Umbilical cord (tissue), 1 donor: ENCODE measurements at regions not wholly inside any gene's neighbourhood (a gene's known extent, or its start where the extent isn't known, plus 50 kb on each side); places are given as distances from the start of the nearest gene placed in this dataset.

Experiments
- DNase-seq: peaks from one replicate; pipeline ENCODE4 v3.0.0-alpha.2; 2015; ENCODE audit warnings: low spot score

GRCh38 chr6:156013155-156013554 is 557.5 kb upstream of the NOX3 start:
- peak; percentile 10 for DNase-seq

DNA sequence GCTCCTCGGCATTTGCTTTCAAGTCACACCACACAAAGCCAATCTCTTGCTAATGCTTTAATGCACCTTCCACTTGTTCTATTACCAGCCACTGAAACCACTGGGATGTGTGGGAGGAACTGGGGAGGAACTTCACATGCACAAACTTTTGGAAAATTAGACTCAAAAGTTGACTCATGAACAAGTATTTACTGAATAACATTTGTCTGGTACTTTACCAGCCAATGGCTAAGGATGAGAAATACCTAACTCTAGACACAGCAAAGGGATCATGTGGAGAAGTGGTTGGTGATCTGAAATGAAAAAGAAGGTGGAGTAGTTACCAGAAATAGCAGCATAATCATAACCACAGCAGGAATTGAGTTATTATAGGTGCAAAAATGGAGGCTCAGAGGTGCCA is 554.0 kb upstream of the NOX3 start:
- no peak for DNase-seq

DNA sequence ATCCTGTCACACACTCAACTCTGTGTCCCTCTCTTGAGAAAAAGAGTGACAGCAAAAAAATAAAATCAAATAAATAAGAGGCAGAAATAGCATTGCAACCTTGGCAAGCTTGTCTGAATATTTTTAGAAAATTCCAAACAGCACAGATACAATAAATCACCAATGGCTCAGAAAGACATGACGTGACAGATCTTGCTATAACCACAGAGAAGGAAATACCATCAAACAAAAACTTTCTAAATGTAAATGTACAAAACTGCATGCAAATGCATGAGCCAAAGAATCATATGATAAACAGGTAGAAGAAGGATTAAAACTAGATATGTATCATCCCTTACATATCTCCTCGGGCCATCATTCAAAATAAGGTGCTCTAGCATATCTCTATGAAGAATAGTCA is 549.2 kb upstream of the NOX3 start:
- no peak for DNase-seq

DNA sequence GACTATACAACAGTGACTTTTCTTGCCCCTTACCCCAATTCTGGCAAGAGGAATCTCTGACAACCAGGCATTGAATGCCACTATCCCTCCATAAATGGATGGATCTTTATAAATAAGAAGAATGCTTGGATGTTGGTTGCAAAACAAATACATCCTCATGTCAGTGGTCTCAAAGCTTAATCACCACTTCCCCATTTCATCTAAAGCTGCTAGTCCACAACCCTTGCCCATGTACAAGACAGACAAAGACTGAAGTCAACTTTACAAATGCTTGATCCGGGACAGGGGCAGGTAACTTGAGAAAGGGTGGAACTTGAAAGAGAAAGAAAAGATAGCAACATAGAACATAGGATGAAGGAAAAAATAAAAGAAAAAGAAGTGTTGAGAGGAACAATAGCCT is 540.5 kb upstream of the NOX3 start:
- DNase-seq, result no peak

GRCh38 chr6:155995281-155995680 is 539.6 kb upstream of the NOX3 start:
- DNase-seq, result no peak

GRCh38 chr6:155994086-155994485 is 538.4 kb upstream of the NOX3 start:
- no peak for DNase-seq

- no peak for DNase-seq
These were observed 537.6 kb upstream of the NOX3 start for GRCh38 chr6:155993240-155993639.

- DNase-seq, result peak; percentile 75
These were observed 530.1 kb upstream of the NOX3 start for GRCh38 chr6:155985660-155986138.

GRCh38 chr6:155980768-155981079 is 525.1 kb upstream of the NOX3 start:
- no peak for DNase-seq

DNA sequence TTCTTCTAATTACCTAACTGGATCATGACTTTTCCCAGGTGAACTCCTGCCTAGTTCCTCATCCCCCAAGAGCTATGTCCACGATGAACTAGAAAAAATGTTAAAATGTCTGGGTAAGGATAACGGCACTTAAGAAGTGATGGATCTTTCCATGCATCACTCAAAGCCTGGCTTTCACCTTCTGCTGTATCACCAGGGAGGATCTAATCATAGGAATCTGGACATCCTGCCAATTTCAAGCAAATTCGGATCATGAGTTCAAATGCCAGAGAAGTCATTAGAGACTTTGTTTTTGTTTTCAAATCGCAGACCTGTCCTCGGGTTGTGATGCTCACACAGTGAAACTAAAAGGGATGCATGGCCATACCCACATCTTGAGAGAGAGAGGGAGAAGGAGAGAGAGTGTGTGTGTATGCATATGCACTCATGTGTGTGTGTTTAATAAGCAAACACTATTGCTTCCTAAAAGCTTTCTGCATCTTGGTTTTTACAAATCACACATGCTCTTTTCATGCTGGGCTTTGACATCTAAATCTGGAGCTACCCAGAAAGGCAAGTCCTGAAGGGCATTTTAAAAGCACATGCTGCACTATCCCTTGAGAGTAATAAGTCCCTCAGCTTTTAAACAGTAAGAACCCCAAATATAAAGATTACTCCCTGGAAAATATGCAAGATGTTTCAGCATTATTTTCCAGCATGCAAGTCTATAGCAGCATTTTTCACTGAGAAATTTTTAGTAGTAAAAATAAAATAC is 524.6 kb upstream of the NOX3 start:
- DNase-seq, result peak; percentile 53

DNA sequence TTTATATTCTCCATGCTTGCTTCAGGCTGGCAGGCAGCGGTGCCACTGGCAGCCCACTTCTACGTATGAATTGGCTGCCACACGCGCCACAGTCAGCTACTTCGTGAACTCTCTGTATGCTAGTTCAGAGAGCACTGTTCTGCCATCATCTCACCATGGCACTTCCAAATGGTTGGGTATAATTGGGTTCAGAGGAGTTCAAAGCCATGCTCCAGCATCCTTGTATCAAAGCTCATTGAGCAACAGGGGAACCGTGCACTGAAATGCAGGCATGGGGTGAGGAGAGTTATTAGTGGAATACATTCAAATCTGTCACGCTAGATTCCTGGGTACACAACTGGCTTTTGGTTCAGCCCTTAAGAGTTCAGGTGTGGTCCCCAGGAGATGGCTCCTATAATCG is 519.9 kb upstream of the NOX3 start:
- no peak for DNase-seq

- peak; percentile 62 for DNase-seq
These were observed 519.2 kb upstream of the NOX3 start for GRCh38 chr6:155974811-155975323.

- no peak for DNase-seq
These were observed 518.7 kb upstream of the NOX3 start for GRCh38 chr6:155974359-155974758.

GRCh38 chr6:155970876-155971708 is 515.5 kb upstream of the NOX3 start:
- DNase-seq, result no peak

DNA sequence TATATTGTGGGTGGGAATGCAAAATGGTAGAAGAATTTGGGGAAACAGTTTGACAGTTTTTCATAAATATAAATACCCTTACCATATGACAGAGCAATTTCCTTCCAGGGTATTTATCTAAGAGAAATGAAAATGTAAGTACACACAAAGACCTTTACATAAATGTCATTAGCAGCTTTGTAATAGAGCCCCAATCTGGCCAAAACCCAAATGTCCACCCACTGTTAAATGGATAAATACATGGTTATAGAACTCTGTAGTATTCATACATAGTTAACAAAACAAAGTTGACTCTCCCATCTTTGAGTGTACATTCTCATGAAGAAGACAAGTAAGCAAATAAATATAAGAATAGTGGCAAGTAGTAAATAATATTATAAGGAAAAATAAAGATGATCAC is 514.8 kb upstream of the NOX3 start:
- DNase-seq, result no peak

DNA sequence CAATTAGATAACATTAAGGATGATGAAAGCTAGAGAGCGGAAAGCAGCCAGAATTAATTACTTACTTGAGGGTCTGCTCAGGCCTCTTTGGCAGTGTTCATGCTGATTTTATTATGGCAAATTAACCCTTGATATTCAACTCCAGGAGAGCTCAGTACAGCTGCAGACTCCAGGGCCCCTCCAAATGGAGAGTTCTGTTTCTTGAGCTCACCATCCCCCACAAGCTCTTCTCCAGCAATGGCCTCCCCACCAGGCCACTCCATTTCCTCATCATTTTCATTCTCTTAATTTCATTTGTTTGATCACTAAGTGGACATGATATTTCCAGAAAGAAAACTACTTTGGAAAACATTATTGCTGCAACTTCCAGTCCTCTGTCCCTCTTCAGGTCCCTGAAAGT is 513.3 kb upstream of the NOX3 start:
- DNase-seq, result no peak

DNA sequence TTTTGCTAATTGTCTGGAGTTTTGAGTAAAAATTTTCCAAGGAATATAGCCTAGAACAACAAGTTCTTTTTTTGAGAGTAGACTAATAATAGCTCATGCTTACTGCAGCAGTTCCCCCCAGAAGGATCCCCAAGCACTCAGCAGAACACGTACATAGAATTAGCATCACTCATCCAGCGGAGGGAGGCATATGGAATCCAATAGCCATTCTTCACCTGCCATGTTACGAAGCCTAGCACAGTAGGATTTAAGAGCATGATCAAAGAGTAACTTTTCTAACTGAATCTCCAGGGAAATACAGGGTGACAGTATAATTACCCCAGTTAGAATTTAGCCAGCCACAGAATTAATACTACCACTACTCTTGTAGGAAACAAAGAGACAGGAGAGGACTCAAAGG is 511.7 kb upstream of the NOX3 start:
- DNase-seq, result no peak

- no peak for DNase-seq
These were observed 508.9 kb upstream of the NOX3 start for GRCh38 chr6:155964544-155964943.

DNA sequence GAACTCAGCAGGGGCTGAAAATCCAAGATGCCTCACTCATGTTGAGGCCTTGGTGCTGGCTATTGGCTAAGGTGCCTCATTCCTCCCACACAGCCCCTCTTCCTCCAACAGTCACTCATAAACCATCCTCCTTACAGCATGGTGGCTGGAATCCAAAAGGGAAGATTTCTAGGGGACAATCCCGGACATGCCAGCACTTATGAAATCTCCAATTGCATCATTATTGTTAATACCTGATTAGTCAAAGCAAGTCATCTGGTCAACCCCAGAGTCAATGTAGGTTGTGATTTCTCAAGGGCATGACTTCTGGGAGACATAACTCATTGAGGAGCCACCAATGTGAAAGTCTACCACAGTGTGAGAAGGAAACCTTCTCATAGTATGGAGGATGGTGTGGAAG is 506.6 kb upstream of the NOX3 start:
- no peak for DNase-seq

GRCh38 chr6:155959898-155960495 is 504.4 kb upstream of the NOX3 start:
- no peak for DNase-seq

GRCh38 chr6:155958550-155958949 is 502.9 kb upstream of the NOX3 start:
- DNase-seq, result no peak

- no peak for DNase-seq
These were observed 499.4 kb upstream of the NOX3 start for GRCh38 chr6:155955038-155955437.

DNA sequence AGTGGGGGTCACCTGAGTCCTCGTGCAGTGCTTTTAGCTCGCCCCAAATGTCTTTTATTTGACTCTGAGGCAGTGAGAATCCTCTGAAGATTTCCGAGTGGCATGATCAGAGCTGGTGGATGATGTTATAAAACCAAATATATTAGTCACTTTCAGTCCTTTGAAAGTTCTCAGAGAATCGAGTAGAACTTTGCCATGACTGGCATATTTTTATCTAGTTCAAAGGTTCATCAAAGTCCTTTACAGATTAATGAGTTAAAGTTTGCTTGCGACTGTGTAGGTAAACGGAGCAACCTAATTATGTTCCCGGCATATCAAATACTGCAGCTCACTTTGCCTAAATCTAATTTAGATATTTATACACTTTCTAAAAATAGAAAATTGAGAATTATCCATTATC is 498.5 kb upstream of the NOX3 start:
- no peak for DNase-seq
